Endothelial cell of hepatic sinusoid (primary cell): ENCODE measurements at regions not wholly inside any gene's neighbourhood (a gene's known extent, or its start where the extent isn't known, plus 50 kb on each side); places are given as distances from the start of the nearest gene placed in this dataset.
"Not testable (repeated sequence)": the region's sequence is repeated elsewhere in the genome, so short reads cannot be mapped to it uniquely, and the experiment has no call there.

Experiments
- in situ Hi-C: cut with HindIII; loops from 2 replicates; pipeline ENCODE4 v1.10.0; 2017; ENCODE audit warnings: low sequenced_read_pairs

- in situ Hi-C loops: no loop called here
Observed at GRCh38 chr4:181051931-181052330, 1191.3 kb upstream of the TENM3 start.

- in situ Hi-C loops: loop anchor here (5.0 kb wide), 1 partner anchor 41 kb away; no protein-coding TSS in a partner anchor
Observed at GRCh38 chr4:181061787-181062186, 1181.4 kb upstream of the TENM3 start.

- in situ Hi-C loops: loop anchor here (5.0 kb wide), 1 partner anchor 39 kb away; no protein-coding TSS in a partner anchor
Observed at GRCh38 chr4:181063212-181063611, 1180.0 kb upstream of the TENM3 start.

GRCh38 chr4:181077341-181077740 lies 1165.9 kb upstream of the TENM3 start:
- in situ Hi-C loops: no loop called here

- in situ Hi-C loops: no loop called here
Observed at GRCh38 chr4:181078196-181078595, 1165.0 kb upstream of the TENM3 start.

GRCh38 chr4:181083757-181084361 lies 1159.3 kb upstream of the TENM3 start:
- in situ Hi-C loops: no loop called here

GRCh38 chr4:181085557-181085956 lies 1157.6 kb upstream of the TENM3 start:
- in situ Hi-C loops: no loop called here

- in situ Hi-C loops: no loop called here
Observed at GRCh38 chr4:181105487-181105886, 1137.7 kb upstream of the TENM3 start.

- in situ Hi-C loops: no loop called here
Observed at GRCh38 chr4:181106398-181106797, 1136.8 kb upstream of the TENM3 start.

GRCh38 chr4:181108237-181108636 lies 1135.0 kb upstream of the TENM3 start:
- in situ Hi-C loops: no loop called here

GRCh38 chr4:181119186-181119585 lies 1124.0 kb upstream of the TENM3 start:
- in situ Hi-C loops: no loop called here

GRCh38 chr4:181121733-181122132 lies 1121.5 kb upstream of the TENM3 start:
- in situ Hi-C loops: no loop called here

- in situ Hi-C loops: no loop called here
Observed at GRCh38 chr4:181127171-181127570, 1116.0 kb upstream of the TENM3 start.

GRCh38 chr4:181130317-181130716 lies 1112.9 kb upstream of the TENM3 start:
- in situ Hi-C loops: not testable (repeated sequence)

- in situ Hi-C loops: no loop called here
Observed at GRCh38 chr4:181137351-181137750, 1105.9 kb upstream of the TENM3 start.

- in situ Hi-C loops: no loop called here
Observed at GRCh38 chr4:181138116-181138515, 1105.1 kb upstream of the TENM3 start.

GRCh38 chr4:181140037-181140603 lies 1103.1 kb upstream of the TENM3 start:
- in situ Hi-C loops: no loop called here

- in situ Hi-C loops: no loop called here
Observed at GRCh38 chr4:181143250-181143854, 1099.8 kb upstream of the TENM3 start.

- in situ Hi-C loops: no loop called here
Observed at GRCh38 chr4:181146051-181146450, 1097.2 kb upstream of the TENM3 start.

- in situ Hi-C loops: no loop called here
Observed at GRCh38 chr4:181147416-181147951, 1095.7 kb upstream of the TENM3 start.

- in situ Hi-C loops: no loop called here
Observed at GRCh38 chr4:181148470-181148869, 1094.7 kb upstream of the TENM3 start.

GRCh38 chr4:181150191-181150590 lies 1093.0 kb upstream of the TENM3 start:
- in situ Hi-C loops: no loop called here
